NCI-H526 (cell line): ENCODE measurements at regions not wholly inside any gene's neighbourhood (a gene's known extent, or its start where the extent isn't known, plus 50 kb on each side); places are given as distances from the start of the nearest gene placed in this dataset.
"Not testable (repeated sequence)": the region's sequence is repeated elsewhere in the genome, so short reads cannot be mapped to it uniquely, and the experiment has no call there.

Source experiments
- DNase-seq, 2 experiments: peaks; one replicate each; lab custom pipeline; 2025; lab: John Stamatoyannopoulos, UW

DNA sequence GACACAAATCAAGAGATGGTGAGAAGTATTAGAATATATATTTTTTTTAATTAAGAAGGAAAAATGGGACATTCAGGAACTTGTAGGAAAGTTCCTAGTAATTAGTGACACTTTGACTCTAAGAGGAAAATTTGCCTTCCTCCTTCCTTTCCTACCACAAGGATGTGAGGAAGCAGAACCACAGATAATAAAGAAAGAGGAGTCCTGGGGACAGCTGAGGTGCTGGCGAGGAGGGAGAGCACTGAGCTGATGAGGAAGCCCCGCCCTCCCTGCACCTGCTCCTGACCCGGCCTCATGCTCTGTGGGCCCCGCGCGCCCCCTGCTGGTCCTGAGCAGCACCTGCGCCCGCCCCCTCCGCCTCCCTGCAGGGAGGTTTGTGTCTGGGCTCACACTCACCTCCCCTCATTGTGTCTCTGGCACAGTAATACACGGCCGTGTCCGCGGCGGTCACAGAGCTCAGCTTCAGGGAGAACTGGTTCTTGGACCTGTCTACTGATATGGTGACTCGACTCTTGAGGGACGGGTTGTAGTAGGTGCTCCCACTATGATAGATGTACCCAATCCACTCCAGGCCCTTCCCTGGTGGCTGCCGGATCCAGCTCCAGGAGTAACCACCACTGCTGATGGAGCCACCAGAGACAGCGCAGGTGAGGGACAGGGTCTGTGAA is 822.6 kb downstream of the TMEM121 start:
- DNase-seq, result not testable (repeated sequence)

DNA sequence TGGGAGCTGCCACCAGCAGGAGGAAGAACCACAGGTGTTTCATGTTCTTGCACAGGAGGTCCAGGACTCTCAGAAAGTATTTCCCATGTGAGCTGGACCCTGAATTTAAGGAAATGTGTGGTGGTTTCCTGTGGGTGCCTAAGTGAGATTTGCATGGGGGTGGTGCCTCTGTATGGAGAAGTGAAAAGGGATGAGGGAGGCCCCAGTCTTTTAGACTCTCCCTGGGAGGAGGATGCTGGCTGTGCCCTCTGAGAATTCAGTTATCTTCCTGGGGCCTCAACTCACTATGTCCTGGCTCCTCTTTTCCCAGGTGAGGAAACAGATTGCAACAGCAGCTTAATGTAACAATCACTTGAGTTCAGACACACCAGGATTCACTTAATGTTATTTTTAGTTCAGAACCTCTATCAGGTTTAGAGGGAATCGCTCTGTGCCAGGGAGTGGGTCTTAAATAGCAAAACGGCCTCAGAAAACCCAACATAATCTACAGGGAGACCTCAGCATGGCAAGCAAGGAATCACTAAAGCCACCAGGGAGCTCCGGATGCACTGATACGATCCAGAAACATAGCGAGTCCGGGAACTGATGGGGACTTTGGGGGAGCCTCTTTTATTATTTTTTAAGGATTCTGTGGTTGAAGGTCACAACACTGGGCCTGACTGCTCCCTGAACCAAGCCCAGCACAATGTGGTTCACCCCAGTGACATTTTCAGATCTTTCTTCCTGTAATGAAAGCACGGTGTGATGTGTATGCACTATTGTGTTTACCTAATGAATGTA is 823.5 kb downstream of the TMEM121 start:
- not testable (repeated sequence) for DNase-seq

DNA sequence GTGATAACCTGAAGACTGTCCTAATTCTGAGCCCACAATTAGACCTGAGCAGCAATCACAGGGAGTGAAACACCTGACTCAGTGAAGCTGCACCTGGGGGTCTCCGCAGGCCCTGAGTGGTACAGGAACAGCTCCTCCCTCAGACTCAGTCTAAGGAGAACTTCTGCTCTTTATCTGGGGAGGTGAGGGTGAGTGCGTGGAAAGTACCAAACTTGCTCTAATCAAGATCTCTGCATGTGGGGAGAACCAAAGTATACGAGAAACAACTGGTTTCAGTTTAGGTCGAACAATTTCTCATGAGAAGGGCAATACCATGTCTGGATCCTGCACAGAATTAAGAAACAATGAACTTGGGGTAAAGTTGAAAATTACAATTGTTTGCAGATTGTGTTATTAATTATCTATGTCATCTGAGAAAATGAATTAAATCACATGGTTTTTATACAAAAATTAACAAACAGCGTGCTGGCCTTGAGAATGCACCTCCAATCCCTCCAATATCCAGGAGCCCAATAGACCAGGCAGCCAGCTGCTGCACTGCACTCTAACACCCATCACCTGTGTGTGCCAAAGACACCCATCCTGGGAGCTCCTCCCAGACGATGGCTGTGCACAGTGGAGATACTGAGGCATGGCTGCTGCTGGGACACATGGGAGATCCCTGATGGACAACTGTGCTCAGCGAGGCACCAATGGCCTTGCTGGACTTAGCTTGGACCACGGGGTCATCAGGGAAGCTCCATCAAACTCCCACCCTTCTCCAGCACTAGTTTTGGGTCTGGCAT is 828.8 kb downstream of the TMEM121 start:
- DNase-seq, result not testable (repeated sequence)

DNA sequence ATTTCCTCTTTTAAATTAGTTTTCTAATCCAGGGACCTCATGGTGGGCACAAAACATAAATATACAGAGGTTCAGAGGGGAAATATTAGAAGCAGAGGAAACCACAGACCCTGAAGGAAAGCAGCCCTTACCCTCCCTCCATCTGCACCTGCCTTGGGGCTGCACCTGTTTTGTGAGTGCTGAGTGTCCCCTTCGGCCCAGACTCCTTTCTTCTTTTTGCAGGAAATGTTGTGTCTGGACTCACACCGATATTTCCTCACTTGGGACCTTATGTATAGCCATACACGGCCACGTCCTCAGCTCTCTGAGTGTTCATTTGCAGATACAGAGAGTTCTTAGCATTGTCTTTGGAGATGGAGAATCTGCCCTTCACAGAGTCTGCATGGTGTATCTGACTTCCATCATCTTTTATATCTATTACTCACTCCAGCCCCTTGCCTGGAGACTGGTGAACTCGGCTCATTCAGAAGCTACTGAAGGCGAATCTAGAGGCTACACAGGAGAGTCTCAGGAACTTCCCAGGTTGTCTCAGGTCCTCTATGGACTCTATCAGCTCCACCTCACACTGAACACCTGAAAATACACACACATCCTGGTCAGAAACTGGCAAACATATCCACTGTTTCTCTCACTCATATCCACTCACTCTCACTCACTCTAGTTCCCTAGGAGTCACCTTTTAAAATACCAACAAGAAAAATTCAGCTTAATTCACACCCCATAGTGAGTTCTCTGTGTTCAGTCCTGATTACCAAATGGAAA is 829.7 kb downstream of the TMEM121 start:
- DNase-seq, result not testable (repeated sequence)

DNA sequence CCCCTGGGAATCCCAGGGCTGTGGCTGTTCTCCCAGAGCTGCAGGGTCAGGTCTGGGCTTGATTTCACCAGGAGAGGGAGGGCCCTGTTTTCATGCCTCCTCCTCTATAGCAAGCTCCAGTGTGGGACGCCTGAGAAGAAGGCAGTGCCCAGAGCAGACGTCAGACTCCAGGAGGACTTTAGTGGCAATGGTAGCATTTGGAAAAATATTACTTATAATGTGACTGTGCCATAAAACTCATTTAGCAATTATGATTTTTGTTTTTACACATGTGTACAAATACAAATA is 830.2 kb downstream of the TMEM121 start:
- not testable (repeated sequence) for DNase-seq

DNA sequence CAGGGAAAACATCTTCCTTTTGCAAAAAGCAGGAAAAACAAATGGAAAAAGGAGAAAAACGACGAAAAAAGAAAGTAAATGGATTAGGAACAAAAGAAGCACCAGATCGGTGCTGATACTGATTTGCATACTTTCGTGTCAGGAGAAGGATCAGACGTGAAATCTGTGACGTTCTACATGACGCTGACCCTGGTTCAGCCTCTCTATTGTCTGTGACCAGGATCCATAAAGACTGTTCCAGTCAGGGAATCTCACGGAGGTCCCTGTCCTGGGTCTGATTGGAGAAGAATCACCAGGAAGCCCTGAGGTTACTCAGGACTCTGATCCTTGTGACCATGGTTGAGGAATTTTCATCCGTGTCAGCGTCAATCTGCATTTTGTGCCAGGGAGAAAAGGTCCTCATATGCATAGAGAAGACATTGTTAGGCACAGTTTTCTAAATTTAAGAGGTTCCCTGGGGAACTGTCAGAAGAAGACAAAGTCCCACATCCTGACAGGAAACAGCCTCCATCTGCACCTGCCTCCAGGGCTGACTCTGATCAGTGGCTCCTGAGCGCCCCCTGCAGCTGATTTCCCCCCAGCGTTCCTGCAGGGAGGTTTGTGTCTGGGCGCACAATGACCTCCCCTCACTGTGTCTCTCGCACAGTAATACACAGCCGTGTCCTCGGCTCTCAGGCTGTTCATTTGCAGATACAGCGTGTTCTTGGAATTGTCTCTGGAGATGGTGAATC is 832.9 kb downstream of the TMEM121 start:
- DNase-seq, result not testable (repeated sequence)

DNA sequence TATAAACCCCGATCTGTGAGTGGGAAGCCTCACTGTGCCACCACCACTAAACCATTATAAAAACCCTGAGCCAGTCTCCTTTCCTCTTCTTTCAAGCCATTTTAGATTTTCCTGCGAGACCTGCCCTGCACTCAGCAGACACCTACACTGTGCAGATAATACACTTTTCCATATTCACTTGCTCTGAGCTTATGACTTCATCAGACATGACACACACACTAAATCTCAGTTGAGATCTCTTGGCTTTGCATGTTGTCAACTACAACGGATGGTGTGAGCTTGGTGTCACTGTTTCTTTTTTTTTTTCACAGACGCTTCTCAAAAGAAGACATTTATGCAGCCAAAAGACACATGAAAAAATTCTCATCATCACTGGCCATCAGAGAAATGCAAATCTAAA is 839.0 kb downstream of the TMEM121 start:
- not testable (repeated sequence) for DNase-seq

DNA sequence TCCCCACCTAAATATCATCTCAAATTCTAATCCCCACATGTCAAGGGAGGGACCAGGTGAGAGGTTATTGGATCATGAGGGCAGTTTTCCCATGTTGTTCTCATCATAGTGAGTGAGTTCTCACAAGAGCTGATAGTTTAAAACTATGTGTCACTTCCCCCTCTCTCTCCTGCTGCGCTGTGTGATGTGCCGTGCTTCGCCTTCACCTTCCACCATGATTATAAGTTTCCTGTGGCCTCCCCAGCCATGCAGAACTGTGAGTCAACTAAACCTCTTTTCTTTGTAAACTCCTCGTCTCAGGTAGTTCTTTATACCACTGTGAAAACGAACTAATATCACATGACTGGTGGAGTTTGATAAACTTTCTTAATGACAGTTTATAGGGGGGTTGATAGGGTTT is 839.5 kb downstream of the TMEM121 start:
- not testable (repeated sequence) for DNase-seq

DNA sequence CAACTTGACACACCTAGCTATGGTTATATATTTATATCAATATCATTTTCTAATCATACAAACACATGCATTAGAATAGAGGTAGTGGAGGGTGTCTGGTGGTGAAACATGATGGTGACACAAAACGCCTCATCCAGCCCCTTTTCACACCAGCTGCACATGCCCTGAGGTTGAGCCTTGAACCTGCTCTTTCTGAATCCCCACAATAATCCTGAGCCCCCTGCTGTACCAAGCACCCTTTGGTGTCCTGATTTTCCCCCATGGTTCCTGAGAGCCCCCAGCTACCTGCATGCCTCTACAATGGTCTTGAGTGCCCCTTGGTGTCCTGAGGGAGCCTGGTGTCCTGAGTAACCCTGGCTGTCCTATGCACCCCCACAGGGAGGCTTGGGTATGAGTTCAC is 840.6 kb downstream of the TMEM121 start:
- not testable (repeated sequence) for DNase-seq

DNA sequence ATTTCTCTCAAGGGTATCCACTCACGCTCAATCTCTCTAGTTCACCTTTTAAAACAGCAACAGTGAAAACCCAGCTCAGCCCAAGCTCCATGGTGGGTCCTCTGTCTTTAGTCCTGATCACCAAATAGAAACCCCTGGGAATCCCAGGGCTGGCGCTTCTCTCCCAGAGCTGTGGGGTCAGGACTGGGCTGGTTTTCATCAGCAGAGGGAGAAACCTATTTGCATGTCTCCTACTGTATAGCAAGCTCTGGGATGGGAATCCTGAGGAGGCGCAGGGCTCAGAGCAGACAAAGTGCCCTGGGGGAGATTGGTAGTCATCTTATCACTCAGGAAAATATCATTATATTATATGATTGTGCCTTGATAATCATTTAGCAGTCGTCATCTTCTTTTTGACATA is 843.1 kb downstream of the TMEM121 start:
- DNase-seq, result peak in 1 of 2 experiments; percentile 58

DNA sequence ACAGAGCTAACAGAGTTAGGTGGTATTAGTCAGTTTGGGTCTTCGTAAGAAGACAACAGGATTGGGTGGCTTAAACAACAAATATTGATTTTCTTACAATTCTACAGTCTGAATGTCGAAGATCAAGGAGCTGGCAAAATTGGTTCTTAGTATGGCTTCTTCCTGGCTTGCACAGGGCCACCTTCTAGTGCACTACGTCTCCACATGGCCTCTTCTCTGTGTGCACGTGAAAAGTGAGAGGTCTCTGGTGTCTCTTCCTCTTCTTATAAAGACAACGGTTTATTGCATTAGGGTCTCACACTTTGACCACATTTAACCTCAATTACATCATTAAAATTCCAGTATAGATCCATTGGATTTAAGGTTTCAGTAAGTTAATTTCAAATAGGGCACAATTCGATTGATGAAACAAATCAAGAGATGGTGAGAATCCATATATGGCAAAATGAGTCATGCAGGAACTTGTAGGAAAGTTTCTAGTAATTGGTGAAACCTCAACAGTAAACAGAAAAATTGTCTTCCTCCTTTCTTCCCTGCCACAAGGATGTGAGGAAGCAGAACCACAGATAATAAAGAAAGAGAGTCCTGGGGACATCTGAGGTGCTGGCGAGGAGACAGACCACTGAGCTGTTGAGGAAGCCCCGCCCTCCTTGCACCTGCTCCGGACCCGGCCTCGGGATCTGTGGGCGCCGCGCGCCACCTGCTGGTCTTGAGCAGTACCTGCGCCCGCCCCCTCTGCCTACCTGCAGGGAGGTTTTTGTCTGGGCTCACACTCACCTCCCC is 846.7 kb downstream of the TMEM121 start:
- DNase-seq, result peak; percentile 67 to 94

DNA sequence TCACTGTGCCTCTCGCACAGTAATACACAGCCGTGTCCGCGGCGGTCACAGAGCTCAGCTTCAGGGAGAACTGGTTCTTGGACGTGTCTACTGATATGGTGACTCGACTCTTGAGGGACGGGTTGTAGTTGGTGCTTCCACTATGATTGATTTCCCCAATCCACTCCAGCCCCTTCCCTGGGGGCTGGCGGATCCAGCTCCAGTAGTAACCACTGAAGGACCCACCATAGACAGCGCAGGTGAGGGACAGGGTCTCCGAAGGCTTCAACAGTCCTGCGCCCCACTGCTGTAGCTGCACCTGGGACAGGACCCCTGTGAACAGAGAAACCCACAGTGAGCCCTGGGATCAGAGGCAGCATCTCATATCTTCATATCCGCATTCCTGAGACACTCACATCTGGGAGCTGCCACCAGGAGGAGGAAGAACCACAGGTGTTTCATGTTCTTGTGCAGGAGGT is 847.3 kb downstream of the TMEM121 start:
- DNase-seq, result not testable (repeated sequence)

DNA sequence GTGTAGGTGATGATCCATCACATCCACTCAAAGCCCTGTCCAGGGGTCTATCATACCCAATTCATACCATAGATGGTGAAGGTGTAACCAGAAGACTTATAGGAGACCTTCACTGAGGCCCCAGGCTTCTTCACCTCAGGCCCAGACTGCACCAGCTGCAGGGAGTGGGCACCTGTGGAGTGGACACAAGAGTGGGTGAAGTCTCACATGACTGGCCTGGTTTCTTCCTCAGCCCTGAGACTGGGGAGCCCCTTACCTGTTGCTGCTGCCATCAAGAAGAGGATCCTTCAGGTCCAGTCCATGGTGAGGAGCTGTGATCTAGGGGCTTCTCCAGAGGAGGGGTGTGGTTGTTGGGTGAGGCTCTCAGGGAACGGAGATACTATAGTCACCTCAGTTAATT is 851.0 kb downstream of the TMEM121 start:
- no peak for DNase-seq

DNA sequence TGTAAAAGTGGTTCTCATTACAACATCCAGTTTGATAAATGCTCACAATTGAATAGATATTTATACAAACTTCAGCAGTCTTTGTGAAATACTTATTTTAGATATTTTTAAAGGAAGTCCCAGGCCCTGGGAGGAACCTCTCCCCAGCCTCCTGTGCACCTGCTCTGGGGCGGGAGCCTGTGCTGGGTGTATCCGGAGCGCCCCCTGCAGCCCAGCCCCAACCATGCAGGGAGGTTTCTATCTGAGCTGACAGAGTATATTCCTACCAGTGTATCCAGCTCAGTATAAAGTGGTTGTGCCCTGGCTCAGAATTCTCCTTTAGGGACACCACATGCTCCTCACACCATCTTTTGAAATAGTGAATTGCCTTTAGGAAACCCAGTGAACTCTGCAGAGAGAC is 851.8 kb downstream of the TMEM121 start:
- DNase-seq, result peak in 1 of 2 experiments; percentile 44

DNA sequence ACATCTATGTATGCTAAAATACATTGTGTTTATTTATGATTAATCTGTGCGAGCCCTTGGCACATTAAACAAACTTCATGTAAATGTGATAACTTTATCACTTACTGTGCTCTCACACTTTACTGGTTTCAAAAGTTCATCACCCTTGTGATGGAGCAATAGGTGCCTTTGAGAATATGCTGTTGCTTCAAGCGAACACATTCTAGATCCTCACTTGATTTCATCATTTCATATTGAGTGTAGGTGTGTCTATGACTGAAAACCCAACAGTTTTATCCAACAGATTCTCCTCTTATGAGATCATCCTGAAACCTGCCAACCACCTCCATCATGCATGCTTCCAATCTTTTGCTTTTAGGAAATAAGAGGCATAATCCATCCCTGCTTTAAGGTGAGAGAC is 854.4 kb downstream of the TMEM121 start:
- DNase-seq, result no peak

DNA sequence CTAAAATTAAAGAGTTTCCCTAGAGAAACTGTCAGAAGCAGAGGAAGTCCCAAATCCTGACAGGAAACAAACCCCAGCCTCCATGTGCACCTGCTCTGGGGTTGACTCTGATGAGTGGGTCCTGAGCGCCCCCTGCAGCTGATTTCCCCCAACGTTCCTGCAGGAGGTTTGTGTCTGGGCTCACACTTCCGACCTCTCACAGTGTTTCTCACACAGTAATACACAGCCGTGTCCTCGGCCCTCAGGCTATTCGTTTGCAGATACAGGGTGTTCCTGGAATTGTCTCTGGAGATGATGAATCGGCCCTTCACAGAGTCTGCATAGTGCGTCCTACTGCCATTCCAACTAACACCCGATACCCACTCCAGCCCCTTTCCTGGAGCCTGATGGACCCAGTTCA is 862.8 kb downstream of the TMEM121 start:
- peak in 1 of 2 experiments; percentile 55 for DNase-seq

DNA sequence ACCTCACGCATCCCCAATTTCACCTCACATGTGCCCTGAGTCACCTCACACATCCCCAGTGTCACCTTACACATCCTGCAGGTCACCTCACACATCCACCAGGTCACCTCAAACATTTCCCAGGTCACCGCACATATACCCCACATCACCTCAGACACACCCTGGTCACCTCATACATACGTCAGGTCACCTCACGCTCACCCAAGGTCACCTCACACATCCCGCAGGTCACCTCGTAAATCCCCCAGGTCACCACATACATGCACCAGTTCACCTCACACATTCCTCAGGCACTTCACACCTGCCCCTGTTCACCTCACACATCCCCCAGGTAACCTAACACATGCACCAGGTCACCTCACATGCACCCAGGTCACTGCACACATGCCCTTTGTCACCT is 864.0 kb downstream of the TMEM121 start:
- DNase-seq, result no peak

DNA sequence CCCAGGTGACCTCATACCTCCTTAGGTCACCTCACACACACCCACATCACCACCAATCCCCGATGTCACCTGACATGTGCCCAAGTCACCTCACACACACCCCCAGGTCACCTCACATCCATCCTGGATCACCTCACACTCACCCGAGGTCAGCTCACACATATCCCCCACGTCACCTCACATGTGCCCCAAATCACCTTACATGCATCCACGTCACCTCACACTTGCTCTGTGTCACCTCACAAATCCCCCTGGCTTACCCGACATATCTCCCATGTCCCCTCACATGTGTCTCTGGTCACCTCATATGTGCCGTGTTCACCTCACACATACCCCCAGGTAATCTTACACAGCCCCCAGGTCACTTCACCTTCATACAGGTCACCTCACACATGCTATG is 864.6 kb downstream of the TMEM121 start:
- no peak for DNase-seq

DNA sequence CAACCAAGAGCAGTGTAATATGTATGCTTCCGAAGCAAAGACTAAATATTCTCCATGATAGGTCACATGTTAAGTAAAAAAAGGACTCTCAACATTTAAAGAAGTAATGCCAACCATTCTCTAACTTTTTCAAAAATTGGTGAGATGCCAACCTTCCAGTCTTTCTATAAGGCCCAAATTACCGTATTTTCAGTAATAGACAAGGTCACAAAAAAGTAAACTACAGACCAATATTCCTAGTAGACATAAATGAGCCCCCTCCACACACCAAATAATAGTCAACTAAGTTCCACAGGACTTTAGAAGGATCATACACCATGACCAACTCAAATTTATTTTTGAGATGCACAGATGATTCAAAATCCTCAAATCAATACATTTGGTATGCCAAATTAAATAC is 867.4 kb downstream of the TMEM121 start:
- no peak for DNase-seq

DNA sequence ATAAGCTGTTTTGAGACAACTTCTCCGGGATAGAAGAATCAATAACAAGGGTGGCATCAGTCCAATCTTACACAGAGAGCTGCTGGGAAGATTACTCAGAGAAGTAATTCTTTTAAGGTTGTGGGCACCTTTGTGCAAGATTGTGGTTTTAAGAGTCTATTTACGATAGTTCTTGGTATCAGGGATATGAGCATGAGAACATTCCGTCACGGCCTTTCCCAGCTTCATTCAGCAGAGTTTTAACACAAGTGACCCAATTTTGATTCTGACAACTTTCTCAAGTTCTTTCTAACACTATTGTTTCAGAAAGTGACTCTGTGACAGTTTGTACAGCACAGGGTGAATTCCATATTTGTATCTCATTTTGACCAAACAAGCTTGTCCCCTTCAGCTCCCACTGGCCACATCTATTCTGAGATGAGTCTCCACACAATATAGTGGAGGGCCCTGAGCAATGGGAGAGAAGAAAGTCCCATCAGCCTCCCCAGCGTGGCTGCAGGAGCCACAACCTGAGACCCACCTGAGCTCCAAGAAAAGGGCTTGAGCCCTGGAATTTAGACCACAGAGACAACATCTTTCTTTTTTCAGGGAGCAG is 869.2 kb downstream of the TMEM121 start:
- no peak for DNase-seq
